ENCODE measurements at regions not wholly inside any gene's neighbourhood (a gene's known extent, or its start where the extent isn't known, plus 50 kb on each side); places are given as distances from the start of the nearest gene placed in this dataset.
A peak's percentile ranks its signal among the peaks of the same experiment; 100 is the strongest.

DNA sequence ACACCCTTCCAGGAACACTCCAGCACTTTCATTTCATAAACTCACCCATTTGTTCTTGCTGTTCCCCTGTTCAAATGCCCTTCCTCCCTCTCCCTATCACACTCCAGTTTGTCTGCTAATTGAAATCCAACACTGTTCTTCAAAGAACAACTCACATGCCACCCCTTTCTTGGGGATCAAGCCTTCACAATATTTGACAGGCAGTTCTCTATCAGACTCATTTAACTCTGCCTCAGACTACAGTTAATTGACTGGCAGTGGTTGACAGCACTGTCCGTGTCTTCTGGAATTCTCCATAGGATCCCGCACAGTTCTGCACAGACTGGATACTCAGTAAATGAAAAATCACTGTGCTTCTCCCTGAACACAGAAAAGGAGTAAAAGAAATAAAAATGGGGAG is 87.8 kb downstream of the PMP22 start:
- no peak for DNase-seq (ENCODE audit: low read depth)

DNA sequence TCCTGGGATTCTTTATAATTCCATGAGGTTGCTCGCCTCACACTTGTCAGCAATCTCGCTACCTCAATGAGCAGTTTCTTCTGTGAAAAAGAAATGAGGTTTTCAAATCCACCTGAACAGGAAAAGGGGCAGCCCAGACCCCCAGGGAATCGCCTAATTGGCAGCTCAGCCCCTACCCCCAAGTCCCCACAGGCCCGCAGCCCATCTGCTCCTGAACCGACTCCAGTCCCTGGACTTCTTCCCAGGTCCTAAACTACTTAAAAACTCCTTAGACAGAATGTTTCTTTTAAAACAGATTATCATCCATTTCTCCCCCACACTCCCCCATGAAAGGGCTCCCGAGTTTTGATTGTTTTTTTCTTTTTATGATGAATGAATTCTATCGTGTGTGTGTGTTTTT is 89.8 kb downstream of the PMP22 start:
- no peak for DNase-seq (ENCODE audit: low read depth)

DNA sequence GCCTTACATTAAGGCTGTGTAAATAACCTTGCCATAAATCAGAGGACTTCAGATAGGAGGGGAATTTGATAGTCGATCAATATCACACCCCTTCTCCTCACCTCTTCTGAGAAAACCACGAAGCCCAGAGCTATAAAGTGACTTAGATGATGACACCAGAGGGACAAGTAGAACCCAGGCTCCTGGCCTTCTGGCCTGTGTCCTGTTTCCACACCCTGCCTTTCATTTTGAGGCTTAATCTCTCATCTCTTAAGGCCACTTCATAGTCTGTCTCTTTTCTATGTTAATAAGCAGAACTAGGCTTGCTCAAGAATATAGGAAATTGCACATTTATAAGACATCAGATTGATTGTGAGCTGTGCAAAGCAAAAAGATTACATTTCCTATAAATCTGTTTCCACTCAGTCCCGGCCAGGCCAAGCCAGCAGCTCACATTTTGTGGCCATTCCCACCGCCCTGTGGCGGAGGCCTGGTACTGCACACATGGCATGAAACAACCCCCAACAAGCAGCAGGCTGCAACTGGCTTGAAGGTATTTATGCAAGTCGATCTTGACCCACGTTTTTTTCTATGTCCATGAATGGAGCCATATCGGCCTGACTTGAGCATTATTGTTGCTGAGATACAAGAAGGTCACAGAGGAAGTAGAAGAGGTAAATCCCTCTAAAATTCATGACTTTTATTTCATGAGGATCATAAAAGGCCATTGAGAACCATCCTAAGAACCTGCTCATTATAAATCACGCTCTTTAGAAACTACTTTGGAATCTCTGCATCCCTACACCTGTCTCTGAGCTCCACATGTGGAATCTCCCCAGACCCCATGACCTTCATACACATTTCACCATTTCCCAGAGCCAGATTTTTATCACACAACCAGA is 93.7 kb downstream of the PMP22 start:
- DNase-seq (ENCODE audit: low read depth) = peak; percentile 67

DNA sequence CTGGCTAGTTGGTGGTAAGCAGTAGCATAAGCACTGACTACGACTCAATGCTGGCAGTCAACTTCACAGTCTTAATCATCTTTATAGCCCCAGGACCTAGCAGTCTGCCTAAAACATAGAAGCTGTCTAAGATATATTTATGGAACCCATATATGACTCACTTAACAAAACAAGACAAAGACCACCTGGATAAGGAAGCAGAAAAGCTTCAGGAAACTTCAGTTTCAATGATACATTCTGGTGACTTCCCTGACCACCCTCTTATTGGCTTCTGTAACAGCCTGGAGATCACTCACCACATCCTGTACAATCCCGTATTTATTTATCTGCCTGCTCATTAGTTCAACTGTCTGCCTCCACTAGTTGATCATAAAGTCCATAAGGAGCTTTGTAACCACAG is 95.5 kb downstream of the PMP22 start:
- DNase-seq (ENCODE audit: low read depth) = peak; percentile 95

DNA sequence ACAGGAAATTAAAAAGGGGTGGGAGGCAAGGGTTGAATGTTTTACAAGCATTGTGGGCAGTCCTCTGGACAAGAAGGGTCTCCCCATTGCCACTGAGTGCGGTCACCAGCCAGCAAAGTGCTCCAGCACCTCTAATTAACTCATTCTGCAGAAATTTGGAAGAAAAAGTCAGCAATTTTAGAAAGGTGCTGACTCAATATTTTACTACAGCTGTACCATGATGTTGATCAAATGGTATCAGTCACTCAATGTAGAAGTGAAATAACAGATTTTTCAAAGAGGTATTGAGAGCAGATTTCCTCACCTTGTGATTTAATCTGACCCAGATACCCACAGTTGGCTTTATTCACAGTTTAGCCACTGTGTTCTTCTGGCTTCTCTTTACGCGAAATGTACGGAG is 96.7 kb downstream of the PMP22 start:
- DNase-seq (ENCODE audit: low read depth) = no peak

DNA sequence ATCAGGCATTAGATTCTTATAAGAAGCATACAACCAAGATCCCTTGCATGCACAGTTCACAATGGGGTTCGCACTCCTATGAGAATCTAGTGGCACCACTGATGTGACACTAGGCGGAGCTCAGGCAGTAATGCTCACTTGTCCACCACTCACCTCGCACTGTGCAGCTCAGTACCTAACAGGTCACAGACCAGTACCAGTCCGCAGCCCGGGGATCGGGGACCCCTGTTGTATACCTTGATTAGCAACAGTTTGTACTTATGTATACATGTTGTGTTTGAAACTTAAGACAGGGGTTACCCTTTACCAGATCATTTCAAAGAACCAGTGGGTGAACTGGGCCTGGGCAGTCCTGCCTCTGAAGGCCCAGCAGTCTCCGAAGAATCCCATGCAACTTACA is 103.7 kb downstream of the PMP22 start:
- no peak for DNase-seq (ENCODE audit: low read depth)

DNA sequence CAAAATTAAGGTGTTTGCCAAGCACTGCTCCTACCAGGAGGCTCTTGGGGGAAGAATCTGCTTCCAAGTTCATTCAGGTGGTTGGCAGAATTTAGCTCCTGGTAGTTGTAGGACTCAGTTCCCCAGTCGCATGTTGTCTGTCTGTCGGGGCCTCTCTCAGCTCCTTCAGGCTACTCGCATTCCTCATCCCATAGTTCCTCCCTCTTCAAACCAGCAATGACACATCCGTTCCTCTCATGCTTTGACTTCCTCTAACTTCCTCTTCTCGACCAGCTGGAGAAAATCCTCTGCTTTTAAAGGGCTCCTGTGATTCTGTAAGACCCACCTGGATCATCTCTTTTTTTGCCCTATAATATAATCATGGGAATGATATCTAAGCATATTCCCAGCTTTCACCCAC is 108.1 kb downstream of the PMP22 start:
- peak; percentile 54 for DNase-seq (ENCODE audit: low read depth)

DNA sequence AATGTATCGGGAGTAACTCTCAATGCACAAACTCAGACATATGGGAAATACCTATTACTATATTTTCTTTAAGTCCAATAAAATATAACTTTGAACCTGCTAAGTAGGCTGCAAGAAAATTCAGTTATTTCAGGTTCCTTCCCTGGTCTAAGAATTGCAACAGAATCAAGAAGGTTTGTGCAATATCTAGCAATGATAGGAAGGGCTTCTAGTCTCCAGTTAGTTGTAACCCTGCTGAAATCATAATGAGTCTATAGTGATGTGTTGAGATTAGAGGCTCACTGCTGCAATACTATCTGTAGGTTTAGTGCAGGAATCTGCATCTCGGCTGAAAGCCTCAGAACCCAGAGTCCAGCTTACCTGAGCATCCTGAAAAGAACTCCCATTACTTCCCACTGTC is 110.5 kb downstream of the PMP22 start:
- no peak for DNase-seq (ENCODE audit: low read depth)

DNA sequence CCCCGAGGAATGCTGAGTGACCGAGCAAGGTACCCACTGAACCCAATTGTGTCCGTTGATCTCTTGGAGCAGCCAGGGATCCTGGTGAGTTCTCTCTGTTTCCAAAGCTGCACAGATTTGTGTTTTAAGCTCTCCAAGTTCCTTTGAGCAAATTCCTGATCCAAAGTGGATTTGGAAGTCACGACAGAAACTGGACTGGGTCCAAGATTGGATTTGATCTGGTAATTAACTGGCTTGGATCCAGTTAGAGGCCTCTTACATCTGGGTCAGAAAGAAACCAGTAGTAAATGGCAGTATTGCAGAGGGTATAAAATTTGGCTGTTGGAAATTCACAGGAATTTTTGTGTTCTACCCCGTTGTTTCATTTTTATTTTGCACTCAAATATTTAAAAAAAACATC is 119.5 kb downstream of the PMP22 start:
- no peak for DNase-seq (ENCODE audit: low read depth)

DNA sequence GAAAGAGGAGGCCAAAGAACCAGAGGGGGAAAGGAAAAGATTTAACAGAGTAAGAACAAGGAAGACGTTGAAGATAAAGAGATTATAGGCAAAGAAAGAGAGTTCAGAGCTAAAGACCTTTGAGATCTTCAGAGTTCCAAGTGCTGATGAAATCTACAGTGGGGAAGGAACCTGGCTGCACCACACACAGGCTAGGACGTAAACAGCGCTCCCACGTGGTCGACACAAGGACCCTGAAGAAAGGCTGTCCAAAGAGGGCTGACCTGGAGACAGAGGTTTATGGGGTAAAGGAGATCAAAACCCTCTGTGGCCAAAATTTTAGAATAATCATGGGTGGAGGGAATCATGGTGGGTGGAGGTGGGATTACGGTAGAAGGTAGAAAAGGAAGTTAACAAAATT is 121.6 kb downstream of the PMP22 start:
- DNase-seq (ENCODE audit: low read depth) = no peak

DNA sequence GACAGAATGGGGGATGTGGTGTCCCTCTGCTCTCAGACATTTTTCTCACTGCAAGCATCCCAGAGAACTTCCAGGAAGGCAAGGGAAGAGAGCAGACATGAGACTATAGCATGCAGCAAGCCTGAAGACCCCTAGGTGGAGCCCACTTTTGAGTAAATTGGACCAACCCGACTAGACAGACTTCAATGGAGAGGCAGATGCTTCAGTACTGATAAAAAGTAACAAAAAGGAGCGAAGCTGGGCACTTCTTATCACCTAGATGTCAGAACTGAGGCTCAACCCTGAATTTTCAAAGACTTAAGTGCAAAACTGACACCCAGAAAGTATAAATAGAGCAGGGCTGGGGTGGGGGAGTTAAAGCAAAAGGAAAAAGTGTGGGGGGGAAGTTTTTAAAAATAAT is 130.8 kb downstream of the PMP22 start:
- DNase-seq (ENCODE audit: low read depth) = no peak

DNA sequence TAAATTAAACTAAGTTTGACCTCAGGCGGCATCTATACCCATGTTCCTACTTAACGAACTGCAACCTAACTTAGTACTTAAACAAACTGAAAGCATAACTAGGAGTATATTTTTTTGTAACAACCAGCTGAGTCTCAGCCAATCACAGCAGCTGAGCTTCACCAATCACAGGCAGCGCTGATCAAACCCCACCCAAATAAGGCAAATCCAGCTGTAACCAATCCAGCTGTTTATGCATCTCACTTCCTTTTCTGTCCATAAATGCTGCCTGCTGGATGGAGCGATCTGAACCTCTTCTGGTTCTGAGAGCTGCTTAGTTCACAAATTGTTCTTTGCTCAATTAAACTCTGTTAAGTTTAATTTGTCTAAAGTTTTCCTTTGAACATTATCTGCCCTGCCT is 131.3 kb downstream of the PMP22 start:
- no peak for DNase-seq (ENCODE audit: low read depth)

DNA sequence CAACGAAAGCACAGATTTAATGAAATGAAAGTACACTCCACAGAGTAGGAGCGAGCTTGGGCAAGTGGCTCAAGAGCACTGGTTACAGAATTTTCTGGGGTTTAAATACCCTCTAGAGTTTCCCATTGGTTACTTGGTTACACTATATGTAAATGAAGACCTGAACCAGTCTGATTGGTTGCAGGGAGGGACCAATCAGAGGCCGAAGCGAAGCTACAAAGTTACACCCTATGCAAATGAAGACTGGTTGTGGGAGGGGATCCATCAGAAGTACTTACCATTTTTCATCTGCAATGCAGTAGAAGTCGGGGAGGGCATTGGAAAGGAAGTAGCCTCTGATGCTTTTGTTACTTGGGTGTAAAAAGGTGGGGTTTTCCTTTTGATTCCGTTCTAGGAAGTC is 132.0 kb downstream of the PMP22 start:
- DNase-seq (ENCODE audit: low read depth) = no peak

DNA sequence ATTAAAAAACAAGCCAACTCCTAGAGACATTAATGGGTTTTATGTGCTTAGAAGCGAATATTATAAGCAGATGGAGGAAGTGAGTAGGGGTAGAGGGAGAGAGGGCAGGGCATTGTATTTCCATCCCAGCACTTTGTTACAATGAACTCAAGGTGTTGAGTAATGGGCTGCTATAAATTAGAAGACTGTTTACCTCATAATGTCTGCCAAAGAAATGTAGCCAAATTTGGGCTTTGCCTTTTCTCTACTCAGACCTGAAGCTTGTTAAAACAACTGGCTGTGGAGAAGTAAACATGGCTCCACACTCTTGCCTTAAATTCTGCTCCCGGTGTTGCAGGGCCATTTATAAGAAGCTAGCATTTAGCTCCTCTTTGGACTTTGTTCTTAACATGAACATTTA is 134.7 kb downstream of the PMP22 start:
- no peak for DNase-seq (ENCODE audit: low read depth)

DNA sequence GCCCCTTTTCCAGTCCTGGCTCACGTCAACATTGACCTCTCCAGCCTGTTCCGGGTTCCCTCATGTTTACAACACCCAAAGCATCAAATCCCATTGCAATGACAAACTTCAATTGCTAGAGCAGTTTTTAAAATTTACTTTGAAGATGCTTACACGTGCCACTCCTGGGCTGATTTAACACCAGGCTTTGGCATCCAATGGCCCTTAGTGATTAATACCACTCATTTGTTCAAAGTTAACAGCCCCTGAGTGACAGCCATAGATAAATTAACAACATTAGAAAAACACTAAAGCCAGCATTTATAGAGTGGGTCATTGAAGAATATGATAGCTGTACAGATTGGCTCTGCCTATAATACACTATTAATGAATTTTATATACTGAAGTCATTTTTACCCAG is 135.1 kb downstream of the PMP22 start:
- no peak for DNase-seq (ENCODE audit: low read depth)

DNA sequence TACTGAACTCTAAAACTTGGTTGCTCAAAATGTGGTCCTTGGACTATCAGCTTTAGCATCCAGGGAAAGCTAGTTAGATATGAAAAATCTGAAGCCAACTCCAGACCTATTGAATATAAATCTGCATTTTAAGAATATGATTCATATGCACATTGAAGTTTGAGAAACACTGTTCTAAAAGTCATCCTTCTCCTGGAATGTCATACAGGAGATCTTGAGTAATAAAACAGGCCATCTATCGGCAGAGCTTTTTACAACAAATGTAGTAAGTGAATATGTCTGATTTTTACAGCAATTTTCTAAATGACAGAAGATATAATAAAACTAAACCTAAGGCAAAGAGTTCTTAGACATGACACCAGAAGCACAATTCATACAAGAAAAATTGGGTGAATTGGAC is 140.4 kb downstream of the PMP22 start:
- no peak for DNase-seq (ENCODE audit: low read depth)

DNA sequence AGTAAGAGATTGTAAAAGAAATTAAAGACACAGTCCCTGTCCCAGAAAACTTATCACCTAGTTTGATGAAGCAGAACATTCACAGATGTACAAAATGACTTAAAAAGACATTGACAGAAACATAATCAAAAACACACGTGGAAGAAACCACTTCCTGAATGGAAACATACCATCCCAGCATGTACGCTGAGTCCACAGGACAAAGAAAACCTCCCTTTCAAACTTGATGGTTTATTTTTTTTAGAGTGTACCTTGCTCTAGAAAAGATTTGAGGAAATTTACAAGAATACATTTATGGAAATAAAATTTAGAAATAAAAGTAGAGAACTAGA is 140.9 kb downstream of the PMP22 start:
- no peak for DNase-seq (ENCODE audit: low read depth)

DNA sequence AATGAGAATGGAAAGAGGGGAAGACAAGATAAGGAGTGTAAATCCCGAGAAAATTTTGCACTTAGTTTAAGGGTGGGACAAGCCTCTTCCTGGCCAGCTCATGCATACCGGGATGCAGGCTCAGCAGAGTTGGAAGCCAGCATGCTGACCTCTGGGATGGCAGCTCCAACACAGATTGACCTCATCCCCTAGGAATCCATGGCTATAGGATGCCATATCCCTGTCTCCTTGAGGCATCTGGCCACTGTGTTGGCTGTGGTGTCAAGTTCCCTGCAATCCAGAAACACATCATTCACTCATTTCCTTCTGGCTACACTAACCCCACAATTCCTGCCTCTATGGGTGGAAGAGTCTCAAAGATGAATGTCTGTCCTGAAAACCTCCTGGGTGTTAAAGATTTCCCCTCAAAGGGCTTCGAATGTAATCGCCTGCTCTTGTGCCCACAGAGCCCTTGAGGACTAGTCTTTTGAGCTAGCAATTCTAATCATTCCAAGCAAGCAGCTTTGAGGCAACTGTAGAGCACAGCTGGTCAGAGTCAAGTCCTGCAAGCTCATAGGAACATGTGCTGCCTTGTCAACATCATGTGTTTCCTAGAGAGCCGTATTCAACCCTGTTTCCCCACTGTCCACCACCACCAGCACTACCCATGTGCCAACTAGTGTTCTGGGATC is 141.4 kb downstream of the PMP22 start:
- peak; percentile 91 for DNase-seq (ENCODE audit: low read depth)

DNA sequence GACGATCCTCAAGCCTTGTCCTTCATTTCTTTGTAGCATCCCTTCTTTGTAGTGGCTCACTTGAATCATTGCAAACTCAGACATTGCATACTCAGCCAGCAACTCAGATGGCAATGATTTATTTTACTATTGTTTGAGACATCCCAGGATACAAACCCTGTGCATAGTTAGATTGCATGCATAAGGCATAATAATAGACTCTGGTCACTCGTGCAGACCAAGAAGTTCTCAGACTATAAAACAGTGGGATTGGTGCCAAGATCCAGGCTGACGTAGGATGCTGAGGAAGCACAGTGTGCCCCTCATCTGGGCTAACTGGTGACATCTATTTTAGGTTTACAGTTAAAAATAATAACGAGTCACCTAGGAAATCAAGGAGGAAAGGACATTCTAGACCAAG is 142.3 kb downstream of the PMP22 start:
- no peak for DNase-seq (ENCODE audit: low read depth)

DNA sequence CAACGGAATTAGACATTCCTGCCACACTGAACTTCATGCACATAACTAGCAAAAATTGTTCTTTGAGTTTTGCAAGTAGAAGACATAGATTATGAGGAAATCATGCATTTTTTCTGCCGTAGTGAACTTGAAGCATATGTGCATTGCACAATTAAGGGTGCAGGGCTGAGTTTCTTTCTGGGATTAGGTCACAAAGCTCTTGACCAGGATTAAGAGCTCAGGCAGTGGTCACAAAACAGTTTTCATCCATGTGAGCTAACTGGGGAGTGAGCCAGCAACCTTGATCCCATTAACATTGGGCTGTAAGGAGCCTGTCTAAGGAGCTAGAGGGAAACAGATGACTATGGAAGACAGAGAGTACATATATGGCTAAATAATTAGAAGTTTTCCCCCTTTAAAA is 143.7 kb downstream of the PMP22 start:
- no peak for DNase-seq (ENCODE audit: low read depth)

DNA sequence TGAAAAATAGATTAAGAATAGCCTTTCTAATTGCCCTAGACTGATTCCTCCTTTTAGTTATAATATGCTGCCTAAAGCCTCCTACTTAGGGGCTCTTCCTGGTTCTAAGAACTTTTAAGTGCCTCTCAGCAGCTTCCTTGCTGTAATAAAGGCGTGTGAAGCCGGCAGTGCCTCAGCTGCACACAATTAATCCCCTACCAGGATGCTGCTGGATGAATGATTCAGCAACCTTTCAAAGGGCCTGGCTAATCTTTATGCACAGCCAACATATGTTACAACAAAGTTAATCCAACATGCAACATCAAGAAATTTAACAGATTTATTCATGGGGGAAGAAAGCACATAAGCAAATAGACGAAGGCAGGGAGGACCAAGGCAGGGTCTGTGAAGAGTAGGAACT is 145.2 kb downstream of the PMP22 start:
- no peak for DNase-seq (ENCODE audit: low read depth)

DNA sequence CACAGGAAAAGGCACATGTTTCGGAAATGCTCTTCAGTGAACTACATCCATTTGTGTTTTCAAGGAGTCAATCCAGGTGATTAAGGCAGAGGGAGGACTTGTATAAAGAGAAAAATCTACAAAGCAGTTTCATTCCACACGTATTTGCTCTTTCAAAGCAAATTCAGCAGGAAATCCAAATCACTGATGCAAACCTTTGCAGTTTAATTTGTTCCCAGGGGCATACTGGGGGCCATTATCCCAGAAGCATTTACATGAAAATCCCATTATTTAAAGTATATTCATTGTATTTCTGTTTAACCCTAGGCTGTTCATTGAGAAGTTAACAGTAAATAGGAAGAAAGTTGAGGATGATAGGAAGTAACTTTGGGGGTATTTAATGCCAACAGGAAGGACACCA is 147.9 kb downstream of the PMP22 start:
- DNase-seq (ENCODE audit: low read depth) = no peak

Measured in HT1080 (cell line).